ENCODE measurements at regions not wholly inside any gene's neighbourhood (a gene's known extent, or its start where the extent isn't known, plus 50 kb on each side); places are given as distances from the start of the nearest gene placed in this dataset.

GRCh38 chr6:8337147-8337546 is 98.2 kb downstream of the SLC35B3 start:
- no peak for DNase-seq (ENCODE audit: low read depth in 1 of 2, low spot score in 1 of 2)
- Histone ChIP-seq H3K27me3 (no peaks in the 10 kb centered on the region), H3K36me3 (no peaks in the 10 kb centered on the region), H3K4me1 (ENCODE audit: low read depth) (no peaks in the 10 kb centered on the region), H3K9me3 (ENCODE audit: low read depth) (no peaks in the 10 kb centered on the region), H3K27ac (no peak overlapping the region), H3K4me3 (no peak overlapping the region)
- TF ChIP-seq CTCF (IDR thresholded peaks at IDR 0.05; ENCODE audit: low read depth, low read length), result no peak

GRCh38 chr6:8336406-8337057 is 98.8 kb downstream of the SLC35B3 start:
- Histone ChIP-seq H3K4me1 (ENCODE audit: low read depth) (no peaks in the 10 kb centered on the region), H3K36me3 (no peaks in the 10 kb centered on the region), H3K27me3 (no peaks in the 10 kb centered on the region), H3K27ac (no peak overlapping the region), H3K9me3 (ENCODE audit: low read depth) (no peaks in the 10 kb centered on the region), H3K4me3 (no peak overlapping the region)
- no peak for TF ChIP-seq CTCF (IDR thresholded peaks at IDR 0.05; ENCODE audit: low read depth, low read length)
- no peak for DNase-seq (ENCODE audit: low read depth in 1 of 2, low spot score in 1 of 2)

- H3K9me3 ChIP-seq (ENCODE audit: low read depth), result no peaks in the 10 kb centered on the region
- no peak overlapping the region for H3K4me3 ChIP-seq
- H3K36me3 ChIP-seq, result no peaks in the 10 kb centered on the region
- no peaks in the 10 kb centered on the region for H3K27me3 ChIP-seq
- no peak for TF ChIP-seq CTCF (IDR thresholded peaks at IDR 0.05; ENCODE audit: low read depth, low read length)
- DNase-seq (ENCODE audit: low read depth in 1 of 2, low spot score in 1 of 2), result no peak
- no peak overlapping the region for H3K27ac ChIP-seq
- no peaks in the 10 kb centered on the region for H3K4me1 ChIP-seq (ENCODE audit: low read depth)
Measured at GRCh38 chr6:8335896-8336295, 99.4 kb downstream of the SLC35B3 start.

- Histone ChIP-seq H3K4me1 (ENCODE audit: low read depth) (no peaks in the 10 kb centered on the region), H3K4me3 (no peak overlapping the region), H3K27ac (no peak overlapping the region), H3K36me3 (no peaks in the 10 kb centered on the region), H3K9me3 (ENCODE audit: low read depth) (no peaks in the 10 kb centered on the region), H3K27me3 (no peaks in the 10 kb centered on the region)
- no peak for DNase-seq (ENCODE audit: low read depth in 1 of 2, low spot score in 1 of 2)
- TF ChIP-seq CTCF (IDR thresholded peaks at IDR 0.05; ENCODE audit: low read depth, low read length), result no peak
Measured at GRCh38 chr6:8335381-8335780, 100.0 kb downstream of the SLC35B3 start.

GRCh38 chr6:8334113-8334512 is 101.2 kb downstream of the SLC35B3 start:
- TF ChIP-seq CTCF (IDR thresholded peaks at IDR 0.05; ENCODE audit: low read depth, low read length), result no peak
- H3K27me3 ChIP-seq, result no peaks in the 10 kb centered on the region
- H3K9me3 ChIP-seq (ENCODE audit: low read depth), result no peaks in the 10 kb centered on the region
- H3K4me1 ChIP-seq (ENCODE audit: low read depth), result no peaks in the 10 kb centered on the region
- H3K36me3 ChIP-seq, result no peaks in the 10 kb centered on the region
- H3K4me3 ChIP-seq, result no peak overlapping the region
- H3K27ac ChIP-seq, result no peak overlapping the region
- DNase-seq (ENCODE audit: low read depth in 1 of 2, low spot score in 1 of 2), result no peak
